HEK293T (cell line): ENCODE measurements at regions not wholly inside any gene's neighbourhood (a gene's known extent, or its start where the extent isn't known, plus 50 kb on each side); places are given as distances from the start of the nearest gene placed in this dataset.
"Not testable (repeated sequence)": the region's sequence is repeated elsewhere in the genome, so short reads cannot be mapped to it uniquely, and the experiment has no call there.

Experiments
- CTCF ChIA-PET: fragments of 350-600 bp; formaldehyde crosslinking; extraction: SDS; loops from one replicate; lab custom pipeline; 2021; ENCODE audit warnings: antibody characterized with exemption, inconsistent platforms; lab: Yijun Ruan, JAX
- POLR2A ChIA-PET: fragments of 350-600 bp; formaldehyde crosslinking; extraction: SDS; loops from one replicate; lab custom pipeline; 2020; ENCODE audit warnings: antibody characterized with exemption, inconsistent platforms; lab: Yijun Ruan, JAX
- DNase-seq: peaks from one replicate; pipeline ENCODE4 v3.0.0; 2012; ENCODE audit warnings: mixed read lengths; ENCODE audit errors: extremely low spot score
- ARNT ChIP-seq: fragments of 450-650 bp; IDR thresholded peaks from 2 replicates; pipeline ENCODE4 v1.6.1; 2017; ENCODE audit warnings: mild to moderate bottlenecking
- BHLHE40 ChIP-seq: fragments of 450-650 bp; IDR thresholded peaks from 2 replicates; pipeline ENCODE4 v1.6.1; 2016; ENCODE audit warnings: mild to moderate bottlenecking, moderate library complexity, borderline replicate concordance
- CTBP1 ChIP-seq: fragments of 450-650 bp; IDR thresholded peaks from 2 replicates; pipeline ENCODE4 v1.6.1; 2016; ENCODE audit warnings: borderline replicate concordance
- ELF4 ChIP-seq: fragments of 450-650 bp; IDR thresholded peaks from 2 replicates; pipeline ENCODE4 v1.6.1; 2017; ENCODE audit warnings: antibody characterized with exemption
- FOXA1 ChIP-seq: fragments of 450-650 bp; IDR thresholded peaks from 2 replicates; pipeline ENCODE4 v1.6.1; 2016; ENCODE audit warnings: mild to moderate bottlenecking
- FOXK2 ChIP-seq: fragments of 450-650 bp; IDR thresholded peaks from 2 replicates; pipeline ENCODE4 v1.6.1; 2016; ENCODE audit warnings: mild to moderate bottlenecking
- FOXM1 ChIP-seq: fragments of 450-650 bp; IDR thresholded peaks from 2 replicates; pipeline ENCODE4 v1.6.1; 2017; ENCODE audit warnings: mild to moderate bottlenecking, borderline replicate concordance
- HDGF ChIP-seq: fragments of 450-650 bp; IDR thresholded peaks from 2 replicates; pipeline ENCODE4 v1.6.1; 2017; ENCODE audit warnings: antibody characterized with exemption, borderline replicate concordance
- L3MBTL2 ChIP-seq: fragments of 450-650 bp; conservative IDR thresholded peaks from 2 replicates; pipeline ENCODE4 v1.6.1; 2016; ENCODE audit warnings: mild to moderate bottlenecking
- LEF1 ChIP-seq: fragments of 450-650 bp; IDR thresholded peaks from 2 replicates; pipeline ENCODE4 v1.6.1; 2017; ENCODE audit warnings: mild to moderate bottlenecking, borderline replicate concordance
- NFRKB ChIP-seq: fragments of 450-650 bp; IDR thresholded peaks from 2 replicates; pipeline ENCODE4 v1.6.1; 2016; ENCODE audit warnings: mild to moderate bottlenecking, moderate library complexity
- SP1 ChIP-seq: fragments of 450-650 bp; IDR thresholded peaks from 2 replicates; pipeline ENCODE4 v1.6.1; 2017
- SUZ12 ChIP-seq: fragments of 450-650 bp; IDR thresholded peaks from 2 replicates; pipeline ENCODE4 v1.6.1; 2016; ENCODE audit warnings: mild to moderate bottlenecking
- TARDBP ChIP-seq: fragments of 450-650 bp; IDR thresholded peaks from 2 replicates; pipeline ENCODE4 v1.6.1; 2016
- ZNF384 ChIP-seq: fragments of 450-650 bp; IDR thresholded peaks from 2 replicates; pipeline ENCODE4 v1.6.1; 2016
- TF ChIP-seq, protein P1 (sequence below): fragments of 450-650 bp; IDR thresholded peaks from 2 replicates; pipeline ENCODE4 v1.6.1; 2016

DNA sequence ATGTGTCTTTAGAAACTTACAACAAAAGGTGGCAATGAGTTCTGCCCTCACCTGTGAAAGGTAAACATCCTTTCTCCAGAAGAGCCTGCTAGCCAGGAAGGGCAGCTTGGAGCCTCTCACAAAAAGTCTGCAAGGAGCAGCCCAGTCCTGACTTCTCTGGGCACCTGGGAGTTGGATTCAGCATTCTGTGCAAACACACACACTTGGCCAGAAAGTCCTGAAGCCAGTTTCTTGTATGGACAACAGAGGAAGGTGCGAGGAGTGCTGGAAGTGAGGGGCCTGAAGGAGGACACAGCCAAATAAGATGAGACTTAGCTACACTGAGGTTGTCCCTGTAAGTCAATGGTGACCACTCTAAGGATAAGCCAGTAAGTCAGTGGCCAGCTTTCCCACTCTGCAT lies 52.4 kb upstream of the SLC1A4 start:
- CTCF ChIA-PET: interaction anchor here (0.6 kb wide), 1 partner anchor 19 kb away, joined by 3 read pairs; no protein-coding TSS in a partner anchor
- POLR2A ChIA-PET: no interaction called here
- TF ChIP-seq HDGF (no peak), FOXM1 (no peak)
- DNase-seq: no peak

- POLR2A ChIA-PET, DNase-seq: not testable (repeated sequence)
- CTCF ChIA-PET: interaction anchor here (0.6 to 1.1 kb wide), 2 partner anchors 10 to 19 kb away, joined by 3 to 4 read pairs; no protein-coding TSS in a partner anchor
Observed at GRCh38 chr2:64937314-64937686, 51.9 kb upstream of the SLC1A4 start.

GRCh38 chr2:64937687-64938491 lies 51.3 kb upstream of the SLC1A4 start:
- CTCF ChIA-PET: interaction anchor here (0.6 to 1.1 kb wide), 2 partner anchors 10 to 20 kb away, joined by 3 to 4 read pairs; no protein-coding TSS in a partner anchor
- POLR2A ChIA-PET: no interaction called here
- TF ChIP-seq, protein P1, sequence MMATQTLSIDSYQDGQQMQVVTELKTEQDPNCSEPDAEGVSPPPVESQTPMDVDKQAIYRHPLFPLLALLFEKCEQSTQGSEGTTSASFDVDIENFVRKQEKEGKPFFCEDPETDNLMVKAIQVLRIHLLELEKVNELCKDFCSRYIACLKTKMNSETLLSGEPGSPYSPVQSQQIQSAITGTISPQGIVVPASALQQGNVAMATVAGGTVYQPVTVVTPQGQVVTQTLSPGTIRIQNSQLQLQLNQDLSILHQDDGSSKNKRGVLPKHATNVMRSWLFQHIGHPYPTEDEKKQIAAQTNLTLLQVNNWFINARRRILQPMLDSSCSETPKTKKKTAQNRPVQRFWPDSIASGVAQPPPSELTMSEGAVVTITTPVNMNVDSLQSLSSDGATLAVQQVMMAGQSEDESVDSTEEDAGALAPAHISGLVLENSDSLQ: no peak
- no peak for TF ChIP-seq ZNF384
- TF ChIP-seq FOXA1: no peak
- TF ChIP-seq ELF4: no peak
- no peak for TF ChIP-seq L3MBTL2
- TF ChIP-seq HDGF: no peak
- TF ChIP-seq NFRKB: no peak
- no peak for TF ChIP-seq SUZ12
- no peak for TF ChIP-seq FOXK2
- no peak for TF ChIP-seq ARNT
- DNase-seq: no peak

- TF ChIP-seq SP1: no peak
- TF ChIP-seq HDGF: no peak
- no peak for TF ChIP-seq ARNT
- TF ChIP-seq FOXA1: no peak
- no peak for TF ChIP-seq BHLHE40
- no peak for TF ChIP-seq FOXK2
- TF ChIP-seq ELF4: no peak
- TF ChIP-seq FOXM1: no peak
- TF ChIP-seq SUZ12: no peak
- no peak for TF ChIP-seq NFRKB
- TF ChIP-seq, protein P1: no peak
- TF ChIP-seq CTBP1: no peak
- TF ChIP-seq TARDBP: no peak
- TF ChIP-seq ZNF384: no peak
- no peak for TF ChIP-seq LEF1
- TF ChIP-seq L3MBTL2: no peak
- no peak for DNase-seq
- ChIA-PET CTCF (interaction anchor here (1.1 kb wide), 1 partner anchor 9 kb away, joined by 4 read pairs; no protein-coding TSS in a partner anchor), POLR2A (interaction anchor here (0.5 kb wide), 1 partner anchor 24 kb away, joined by 3 read pairs; no protein-coding TSS in a partner anchor)
Observed at GRCh38 chr2:64938607-64939285, 50.5 kb upstream of the SLC1A4 start.

GRCh38 chr2:64939332-64939917 lies 49.8 kb upstream of the SLC1A4 start:
- TF ChIP-seq NFRKB (no peak), L3MBTL2 (no peak), BHLHE40 (no peak), ELF4 (no peak), CTBP1 (no peak)
- TF ChIP-seq, protein P1: no peak
- POLR2A ChIA-PET: interaction anchor here (0.5 kb wide), 1 partner anchor 25 kb away, joined by 3 read pairs; no protein-coding TSS in a partner anchor
- DNase-seq: no peak
- CTCF ChIA-PET: no interaction called here
